Hematopoietic multipotent progenitor cell treated with erythropoietin and hydrocortisone succinate and interleukin-3 and kit ligand, for 8 days (in vitro differentiated cells): ENCODE measurements at regions not wholly inside any gene's neighbourhood (a gene's known extent, or its start where the extent isn't known, plus 50 kb on each side); places are given as distances from the start of the nearest gene placed in this dataset.

Experiments used
- DNase-seq: peaks from one replicate; pipeline ENCODE4 v3.0.0-alpha.2; 2015

GRCh38 chr6:10465629-10466499 lies 51.0 kb upstream of the TFAP2A start:
- DNase-seq: peak; percentile 51
